Prostate gland (tissue), 2 donors: ENCODE measurements at regions not wholly inside any gene's neighbourhood (a gene's known extent, or its start where the extent isn't known, plus 50 kb on each side); places are given as distances from the start of the nearest gene placed in this dataset.

Experiments used
- CTCF ChIP-seq, 4 experiments: fragments of 200-600 bp in 2 of 4; fragments of 450-650 bp in 2 of 4; sonication (generic) in 2 of 4; IDR thresholded peaks; 1 replicate in 3 of 4; 2 replicates in 1 of 4; pipeline ENCODE4 v1.5.1; 2016 to 2019; ENCODE audit warnings: antibody characterized with exemption in 4 of 4, mild to moderate bottlenecking in 2 of 4, moderate library complexity in 2 of 4
- POLR2AphosphoS5 ChIP-seq: sonication (generic); formaldehyde crosslinking; IDR thresholded peaks from one replicate; pipeline ENCODE4 v1.6.1; 2017; ENCODE audit warnings: antibody characterized with exemption

- no peak for TF ChIP-seq CTCF (IDR thresholded peaks at IDR 0.05)
- TF ChIP-seq POLR2AphosphoS5: no peak
Observed at GRCh38 chr6:78435671-78436070, 431.7 kb upstream of the IRAK1BP1 start.
